ENCODE measurements at regions not wholly inside any gene's neighbourhood (a gene's known extent, or its start where the extent isn't known, plus 50 kb on each side); places are given as distances from the start of the nearest gene placed in this dataset.

DNA sequence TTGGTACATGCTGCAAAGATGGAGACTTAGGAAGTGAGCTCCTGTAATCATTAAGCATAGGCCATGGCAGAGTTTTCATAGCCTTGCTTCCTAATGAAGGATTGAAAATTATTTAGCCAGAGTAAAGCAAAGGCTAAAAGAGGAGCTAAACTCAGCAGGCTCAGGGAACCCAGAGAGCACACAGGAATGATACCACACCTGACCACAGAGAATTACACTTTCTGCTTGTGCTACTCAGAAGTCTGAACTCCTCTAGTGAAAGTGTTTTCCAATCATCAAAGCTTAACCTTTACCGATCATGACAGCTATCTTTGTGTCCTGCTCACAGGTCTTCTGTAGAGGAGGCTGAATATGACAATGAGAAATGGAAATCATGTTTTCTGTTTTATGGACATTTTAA, 347.7 kb downstream of the OTUD1 start:
- TF ChIP-seq, protein P1, sequence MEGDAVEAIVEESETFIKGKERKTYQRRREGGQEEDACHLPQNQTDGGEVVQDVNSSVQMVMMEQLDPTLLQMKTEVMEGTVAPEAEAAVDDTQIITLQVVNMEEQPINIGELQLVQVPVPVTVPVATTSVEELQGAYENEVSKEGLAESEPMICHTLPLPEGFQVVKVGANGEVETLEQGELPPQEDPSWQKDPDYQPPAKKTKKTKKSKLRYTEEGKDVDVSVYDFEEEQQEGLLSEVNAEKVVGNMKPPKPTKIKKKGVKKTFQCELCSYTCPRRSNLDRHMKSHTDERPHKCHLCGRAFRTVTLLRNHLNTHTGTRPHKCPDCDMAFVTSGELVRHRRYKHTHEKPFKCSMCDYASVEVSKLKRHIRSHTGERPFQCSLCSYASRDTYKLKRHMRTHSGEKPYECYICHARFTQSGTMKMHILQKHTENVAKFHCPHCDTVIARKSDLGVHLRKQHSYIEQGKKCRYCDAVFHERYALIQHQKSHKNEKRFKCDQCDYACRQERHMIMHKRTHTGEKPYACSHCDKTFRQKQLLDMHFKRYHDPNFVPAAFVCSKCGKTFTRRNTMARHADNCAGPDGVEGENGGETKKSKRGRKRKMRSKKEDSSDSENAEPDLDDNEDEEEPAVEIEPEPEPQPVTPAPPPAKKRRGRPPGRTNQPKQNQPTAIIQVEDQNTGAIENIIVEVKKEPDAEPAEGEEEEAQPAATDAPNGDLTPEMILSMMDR (IDR thresholded peaks at IDR 0.05), result no peak
- TF ChIP-seq POLR2A (IDR thresholded peaks at IDR 0.05) (no peak), EP300 (IDR thresholded peaks at IDR 0.05) (no peak)

All from tibial nerve (tissue), 4 donors.